ENCODE measurements at regions not wholly inside any gene's neighbourhood (a gene's known extent, or its start where the extent isn't known, plus 50 kb on each side); places are given as distances from the start of the nearest gene placed in this dataset.
A peak's percentile ranks its signal among the peaks of the same experiment; 100 is the strongest.

DNA sequence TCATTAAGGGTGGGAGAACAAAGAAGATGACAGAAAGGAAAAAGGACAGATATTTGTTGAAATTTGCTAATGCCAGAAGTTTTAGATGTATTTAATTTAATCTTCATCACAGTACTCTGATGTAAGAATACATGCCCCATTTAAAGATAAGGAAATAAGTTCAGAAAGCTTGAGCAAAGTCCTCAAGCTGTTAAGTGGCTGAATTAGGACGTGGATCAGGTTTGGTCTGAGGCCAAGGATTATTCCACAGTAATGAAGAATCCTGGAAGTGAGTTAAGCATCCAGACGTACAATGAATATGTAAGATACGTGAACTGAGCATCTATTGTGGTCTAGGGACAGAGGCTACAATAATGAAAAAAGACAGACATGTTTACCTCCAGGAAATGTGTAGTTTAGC, 671.3 kb downstream of the PRELID2 start:
- no peak for DNase-seq

DNA sequence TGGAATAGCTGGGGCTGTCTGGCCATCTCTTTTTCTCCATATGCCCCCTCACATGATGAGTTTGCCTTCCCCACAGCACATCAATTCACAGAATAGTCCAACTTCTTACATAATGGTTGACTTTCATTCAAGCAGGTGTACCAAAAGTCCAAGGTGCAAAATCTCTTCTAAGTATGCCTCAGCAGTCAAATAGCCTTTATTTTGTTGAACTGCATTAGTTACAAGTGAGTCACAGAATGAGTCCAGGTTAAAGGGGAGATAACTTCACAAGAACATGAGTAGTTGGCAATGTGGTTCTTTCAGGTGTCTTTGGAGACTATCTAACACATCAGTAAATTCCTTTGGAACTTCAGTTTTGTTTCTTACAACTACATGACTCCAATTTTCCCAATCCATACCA, 672.5 kb downstream of the PRELID2 start:
- no peak for DNase-seq

DNA sequence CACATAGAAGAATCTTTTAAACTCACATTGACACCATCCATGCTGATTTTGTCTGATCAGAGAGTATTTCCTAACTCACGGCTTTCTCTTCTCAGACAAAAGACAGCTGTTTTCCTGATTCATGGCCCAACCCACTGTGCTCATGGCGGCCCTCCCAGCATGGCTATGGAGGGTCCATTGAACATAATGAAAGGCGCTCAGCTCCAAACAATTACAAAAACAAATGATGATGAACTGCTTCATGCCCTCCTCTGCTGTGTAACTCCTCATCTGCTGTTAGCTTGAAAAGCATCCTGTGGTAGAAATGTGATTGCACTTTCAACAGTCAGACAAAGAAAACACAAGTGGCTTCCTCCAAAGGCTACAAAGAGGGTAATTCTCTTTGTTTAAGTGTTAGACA, 673.8 kb downstream of the PRELID2 start:
- DNase-seq = no peak

DNA sequence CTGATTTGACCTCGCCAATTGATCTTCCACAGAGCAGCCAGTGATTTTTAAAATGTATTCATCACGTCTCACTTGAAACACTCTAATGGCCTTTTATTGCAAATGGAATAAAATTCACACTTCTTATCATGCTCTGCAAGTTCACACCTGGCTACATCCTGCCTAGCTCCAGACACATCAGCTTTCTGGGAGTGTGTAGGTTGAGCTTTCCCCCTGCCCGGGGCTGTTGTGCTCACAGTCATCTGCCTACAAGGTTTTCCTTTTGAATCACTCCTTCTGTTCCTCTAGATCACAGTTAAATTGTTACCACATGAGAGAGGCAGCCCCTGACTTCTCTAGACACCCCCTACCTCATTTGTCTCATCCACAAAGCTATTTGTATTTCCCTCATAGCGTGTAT, 674.5 kb downstream of the PRELID2 start:
- DNase-seq = no peak

DNA sequence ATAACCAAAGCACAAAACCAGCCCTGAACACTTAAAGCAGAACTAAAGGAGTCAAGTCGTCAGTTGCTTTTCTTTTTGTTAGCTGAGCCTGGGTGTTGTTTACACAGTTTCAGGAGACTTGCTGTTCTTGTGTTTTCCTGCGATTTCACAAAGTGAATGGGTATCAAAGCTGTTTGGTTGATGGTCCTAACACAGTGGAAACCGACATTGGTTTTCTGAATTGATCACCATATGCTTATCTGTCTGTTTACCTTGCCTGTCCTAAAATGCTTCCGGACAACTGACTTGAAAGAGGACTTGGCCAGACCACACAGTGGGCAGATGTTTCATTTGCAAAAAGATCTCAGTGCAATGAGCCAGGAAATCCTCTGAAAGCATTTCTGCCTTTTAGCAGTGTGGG, 676.4 kb downstream of the PRELID2 start:
- peak; percentile 24 for DNase-seq

DNA sequence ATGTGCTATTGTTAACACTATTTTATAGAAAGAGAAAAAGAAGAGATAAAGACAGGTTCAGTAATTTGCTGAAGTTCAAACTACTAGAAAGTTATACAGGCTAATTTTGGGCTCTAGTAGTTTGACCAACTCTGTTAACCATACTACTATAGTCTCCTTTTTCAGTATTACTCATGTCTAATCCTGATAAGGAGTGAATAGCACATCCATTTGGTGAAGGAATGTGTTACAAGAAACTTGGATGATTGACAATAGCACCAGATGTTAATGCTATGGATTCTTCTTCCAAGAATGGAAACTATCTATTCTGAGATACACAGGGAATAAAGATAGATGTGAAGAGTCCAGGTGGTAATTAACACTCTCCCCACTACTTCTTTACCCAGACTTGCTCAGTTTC, 677.3 kb downstream of the PRELID2 start:
- no peak for DNase-seq

DNA sequence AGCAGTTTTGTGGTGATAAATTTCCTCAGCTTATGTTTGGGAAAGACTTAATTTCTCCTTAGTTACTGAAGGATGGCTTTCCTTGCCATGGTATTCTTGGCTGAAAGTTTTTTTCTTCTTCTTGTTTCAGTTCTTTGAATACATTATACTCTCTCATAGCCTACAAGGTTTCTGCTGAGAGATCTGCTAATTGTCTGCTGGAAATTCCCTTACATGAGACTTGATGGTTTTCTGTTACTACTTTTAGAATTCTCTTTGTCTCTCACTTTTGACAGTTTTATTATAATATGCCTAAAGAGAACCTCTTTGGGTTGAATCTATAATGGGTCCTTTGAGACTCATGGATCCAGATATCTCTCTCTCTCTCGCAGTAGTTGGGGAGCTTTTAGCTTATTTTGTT, 693.6 kb downstream of the PRELID2 start:
- DNase-seq = no peak

DNA sequence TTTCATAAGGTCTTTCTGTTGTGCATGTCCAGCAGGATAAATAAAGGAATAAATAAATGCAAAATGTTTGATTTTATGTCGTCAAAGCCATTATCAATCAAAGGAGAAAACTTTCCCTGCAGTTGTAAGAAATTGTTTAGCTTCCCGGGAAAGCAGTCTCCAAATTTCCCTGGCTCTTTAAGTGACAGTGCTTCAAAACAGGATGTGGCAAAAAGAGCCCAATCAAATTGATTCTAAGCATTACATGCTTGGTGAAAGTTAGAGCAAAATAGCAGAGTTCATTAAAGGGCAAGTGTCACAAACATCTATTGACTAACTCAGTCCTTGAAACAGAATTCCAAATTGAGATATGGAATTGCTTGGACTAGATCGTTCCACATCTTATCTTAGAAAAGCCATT, 704.1 kb downstream of the PRELID2 start:
- no peak for DNase-seq

DNA sequence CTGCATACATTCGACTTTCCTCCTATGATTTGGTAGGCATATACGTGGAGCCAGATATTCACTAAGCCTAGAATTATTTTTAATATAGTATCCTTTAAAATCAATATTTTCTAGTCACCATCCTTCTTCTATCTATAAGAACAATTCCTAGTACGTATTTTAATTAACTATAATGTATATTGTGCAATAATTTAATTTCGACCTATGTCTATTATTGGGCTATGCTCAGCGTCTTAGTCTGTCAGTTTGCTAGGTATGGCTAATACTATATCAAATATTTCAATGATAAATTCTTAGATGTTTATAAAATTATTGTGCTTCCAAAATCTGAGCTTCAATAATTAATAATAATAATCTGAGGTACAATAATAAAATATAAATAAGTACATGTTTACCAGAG, 705.3 kb downstream of the PRELID2 start:
- no peak for DNase-seq

DNA sequence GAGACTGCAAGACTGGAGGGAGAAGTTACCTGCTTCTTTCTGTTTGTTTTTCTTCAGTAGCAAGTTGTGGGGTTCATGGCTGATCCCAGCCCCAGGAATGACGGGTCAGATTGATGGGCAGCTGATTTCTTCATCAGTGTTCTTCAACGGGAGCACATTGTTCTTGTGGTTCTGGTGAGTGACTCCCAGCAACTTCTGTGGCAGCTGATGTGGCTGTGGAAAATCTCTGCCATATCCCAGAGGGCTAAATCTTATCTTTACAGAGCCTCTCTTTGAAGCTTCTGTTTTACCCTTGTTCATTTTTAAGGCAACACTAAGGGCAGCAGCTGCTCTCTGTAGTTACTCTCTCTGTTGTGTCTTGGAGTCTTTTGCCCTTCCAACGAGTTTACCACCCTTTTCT, 710.3 kb downstream of the PRELID2 start:
- DNase-seq = no peak

DNA sequence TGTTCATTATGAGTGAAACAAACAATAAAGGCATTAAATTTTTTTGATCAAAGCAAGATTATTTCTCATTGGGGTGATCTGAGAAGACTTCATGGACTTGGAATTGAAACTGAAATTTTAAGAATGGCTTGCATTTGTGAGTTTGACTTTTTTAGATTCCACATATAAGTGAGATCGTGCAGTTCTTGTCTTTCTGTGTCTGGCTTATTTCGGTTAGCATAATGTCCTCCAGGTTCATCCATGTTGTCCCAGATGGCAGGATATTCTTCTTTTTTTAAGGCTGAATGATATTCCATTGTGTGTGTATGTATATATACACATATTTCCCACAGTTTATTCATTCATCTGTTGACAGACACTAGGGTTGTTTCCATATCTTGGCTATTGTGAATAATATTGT, 716.5 kb downstream of the PRELID2 start:
- no peak for DNase-seq

DNA sequence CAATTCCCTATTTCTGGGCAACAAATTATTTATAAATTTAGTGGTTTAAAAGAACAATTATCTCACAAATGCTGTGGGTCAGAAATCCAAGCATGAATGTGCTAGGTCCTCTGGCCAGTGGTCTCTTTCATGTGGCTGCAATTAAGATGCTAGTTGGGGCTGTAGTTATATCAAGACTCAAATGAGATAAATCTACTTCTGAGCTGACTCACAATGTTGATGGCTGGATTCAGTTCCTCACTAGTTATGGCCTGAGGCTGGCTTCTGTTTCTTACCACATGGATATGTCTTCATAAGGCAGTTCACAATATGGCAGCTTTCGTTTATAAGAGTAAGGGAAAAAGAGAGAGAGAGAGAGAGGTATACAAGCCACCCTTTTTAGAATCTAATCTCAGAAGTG, 717.0 kb downstream of the PRELID2 start:
- DNase-seq = no peak

DNA sequence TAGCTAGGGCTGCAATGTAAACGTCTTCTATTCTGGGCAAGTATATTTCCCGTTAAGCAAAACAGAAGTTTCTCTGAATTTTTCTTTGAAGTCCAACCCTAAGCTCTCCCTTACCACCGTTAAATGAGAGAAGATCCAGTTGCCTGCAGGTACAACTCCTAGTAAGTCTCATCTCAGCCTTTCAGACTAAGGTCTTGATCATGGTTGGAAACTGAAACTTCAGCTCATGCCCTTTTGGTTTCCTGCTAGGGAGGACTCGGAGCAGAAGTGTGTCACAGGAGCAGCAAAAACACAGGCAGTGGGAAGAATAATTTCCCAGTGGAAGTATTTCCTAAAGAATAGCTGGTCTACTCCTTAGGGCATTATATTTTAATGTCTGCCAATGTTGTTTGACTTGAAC, 717.9 kb downstream of the PRELID2 start:
- no peak for DNase-seq

DNA sequence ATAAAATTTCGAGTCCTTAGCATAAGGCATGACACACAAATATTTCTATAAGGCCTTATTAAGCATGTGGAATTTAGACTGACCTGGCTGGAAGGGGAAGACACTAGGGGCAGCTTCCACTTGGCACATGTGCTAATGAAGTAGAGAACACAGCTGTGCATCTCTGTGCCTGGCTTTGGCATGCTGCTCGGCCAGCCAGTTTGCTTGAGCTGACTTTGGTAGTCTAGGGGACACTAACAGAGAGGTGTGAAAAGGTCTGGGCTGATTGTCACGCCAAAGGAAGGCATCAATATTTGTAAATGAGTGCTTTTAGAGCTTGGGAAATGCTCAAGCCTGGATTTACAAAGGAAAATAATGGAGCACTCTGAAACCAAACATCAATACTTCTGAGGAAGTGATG, 723.7 kb downstream of the PRELID2 start:
- DNase-seq = no peak

DNA sequence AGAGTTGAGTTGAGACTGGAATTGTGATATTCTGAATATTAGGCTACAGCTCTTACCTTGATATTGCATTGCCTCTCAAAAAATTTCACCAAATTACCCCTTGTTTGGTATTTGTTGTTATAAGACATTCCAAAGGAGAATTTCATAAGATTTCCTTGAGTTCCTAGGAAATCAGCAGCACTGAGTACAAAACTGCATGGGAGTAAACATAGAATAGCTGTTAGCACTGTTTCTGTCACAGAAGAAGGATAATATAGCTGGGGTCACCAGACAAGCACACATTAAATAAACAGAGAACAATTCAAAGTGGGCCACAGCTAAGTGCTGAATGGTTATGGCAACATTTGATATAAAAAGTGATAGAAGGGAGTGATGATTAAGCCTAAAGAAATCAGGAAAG, 724.3 kb downstream of the PRELID2 start:
- DNase-seq = no peak

DNA sequence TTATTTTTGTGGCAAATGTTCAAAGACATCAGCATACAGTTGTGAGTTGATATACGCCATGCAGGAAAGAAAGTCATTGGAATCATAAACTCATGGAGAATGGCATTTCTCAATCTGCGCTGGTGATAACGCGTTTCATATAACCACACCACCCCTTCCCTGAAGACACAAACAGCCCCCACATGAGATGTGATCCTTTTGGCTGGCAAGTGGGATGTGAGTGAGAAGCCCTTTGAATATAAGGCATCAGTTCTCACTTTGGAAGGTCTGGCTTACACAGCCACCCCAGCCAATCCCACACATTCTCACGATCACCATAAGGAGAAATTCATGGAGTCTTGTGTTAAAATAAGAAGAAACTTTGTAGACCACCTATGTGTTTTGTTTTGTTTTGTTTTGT, 725.0 kb downstream of the PRELID2 start:
- DNase-seq = no peak

DNA sequence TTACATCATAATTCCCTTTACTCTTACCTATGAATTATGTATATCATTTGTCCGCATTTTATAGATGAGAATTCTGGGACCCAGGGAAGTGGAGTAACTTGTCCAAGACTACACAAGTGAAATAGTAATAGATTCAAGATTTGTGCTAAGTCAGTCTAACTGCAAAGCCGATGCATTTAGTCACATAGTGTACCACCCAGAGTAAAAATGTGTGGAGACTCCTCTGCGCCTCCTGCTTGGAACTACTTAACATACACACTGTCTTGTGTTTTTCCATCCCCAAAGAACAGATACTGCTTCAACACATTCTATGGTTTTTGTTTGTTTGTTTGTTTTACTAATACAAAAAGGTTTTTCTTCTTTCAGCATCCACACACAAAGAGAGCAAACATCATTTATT, 729.8 kb downstream of the PRELID2 start:
- no peak for DNase-seq

DNA sequence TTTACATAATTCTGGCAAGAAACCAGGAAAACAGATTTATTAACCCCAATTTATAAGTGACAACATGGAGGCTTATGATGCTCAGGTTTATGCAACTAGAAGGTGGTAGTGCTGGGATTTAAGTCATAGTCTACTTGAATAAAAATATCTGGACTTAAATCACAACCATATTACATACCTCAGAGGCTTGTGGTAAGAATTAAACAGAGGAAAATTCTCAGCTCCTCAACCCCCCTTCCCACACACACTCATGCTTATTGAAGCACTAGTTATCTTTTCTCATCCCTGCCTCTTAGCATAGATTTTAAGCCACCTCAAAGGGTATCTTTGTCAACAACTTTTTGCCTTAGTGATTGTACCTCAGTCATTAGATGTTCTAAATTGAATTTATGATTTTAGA, 731.0 kb downstream of the PRELID2 start:
- DNase-seq = no peak

DNA sequence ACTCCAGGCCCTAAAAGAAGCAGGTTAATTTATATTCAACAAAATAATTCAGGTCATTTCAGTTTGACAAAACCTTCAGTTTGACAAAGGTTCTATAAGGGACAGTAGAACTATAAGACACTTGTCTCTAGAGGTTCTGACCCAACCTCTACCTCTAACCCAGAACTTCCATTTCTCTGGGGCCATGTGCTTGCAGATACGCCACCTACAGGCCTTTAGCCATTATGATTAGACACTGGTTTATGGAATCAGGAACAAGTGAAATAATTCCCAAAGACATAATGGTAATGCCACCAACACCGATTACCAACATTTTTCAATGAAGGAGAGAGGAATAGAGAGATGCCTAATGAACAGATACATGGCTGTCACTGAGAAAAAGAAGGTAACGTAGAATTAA, 733.9 kb downstream of the PRELID2 start:
- peak; percentile 51 for DNase-seq

DNA sequence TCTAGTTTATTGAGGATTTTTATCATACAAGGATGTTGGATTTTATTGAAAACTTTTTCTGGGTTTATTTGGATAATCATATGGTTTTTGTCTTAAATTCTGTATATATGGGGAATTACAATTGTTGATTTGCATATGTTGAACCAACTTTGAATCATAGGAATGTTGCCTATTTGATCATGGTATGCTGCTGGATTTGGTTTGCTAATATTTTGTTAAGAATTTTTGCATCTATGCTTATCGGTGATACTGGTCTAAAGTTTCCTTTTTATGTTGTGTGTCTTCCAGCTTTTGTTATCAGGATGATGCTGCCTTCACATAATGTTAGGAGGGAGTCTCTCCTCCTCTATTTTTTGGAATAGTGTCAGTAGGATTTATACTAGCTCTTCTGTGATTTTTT, 745.0 kb downstream of the PRELID2 start:
- DNase-seq = no peak

DNA sequence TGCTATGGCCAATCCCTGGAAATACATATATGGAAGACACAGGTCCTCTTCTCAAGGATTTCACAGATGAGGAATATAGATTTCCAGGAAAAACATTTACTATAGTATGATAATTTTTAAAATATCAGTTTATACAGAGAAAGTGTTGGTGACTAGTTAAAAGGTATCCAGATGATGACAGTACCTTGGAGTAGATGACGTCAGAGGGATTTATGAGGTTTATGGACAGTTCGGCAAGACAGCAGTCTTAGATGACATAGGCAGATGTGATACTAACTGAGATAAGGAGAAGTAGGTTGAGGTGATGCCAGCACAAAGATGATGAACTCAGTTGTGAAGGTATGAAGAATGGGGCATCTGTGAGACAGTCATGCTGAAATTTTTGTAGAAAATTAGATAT, 750.3 kb downstream of the PRELID2 start:
- DNase-seq = no peak

DNA sequence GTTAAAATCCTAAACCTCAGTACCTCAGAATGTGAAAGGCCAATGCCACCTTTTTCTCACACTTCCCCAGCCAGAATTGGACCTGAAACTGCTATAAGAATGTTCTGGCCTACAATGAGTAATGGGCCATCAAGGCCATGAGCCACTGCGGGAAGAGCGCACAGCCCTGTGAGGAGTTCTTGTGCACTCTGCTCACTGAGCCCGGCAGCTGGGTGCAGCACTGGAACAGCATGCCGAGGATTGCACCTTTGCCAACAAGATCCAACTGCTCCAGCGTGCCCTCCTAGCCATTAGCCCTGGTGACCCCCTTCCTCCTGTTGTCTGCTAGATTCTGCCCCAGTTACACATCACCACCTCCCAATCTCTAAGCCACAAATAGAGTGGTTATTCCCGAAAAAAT, 758.1 kb downstream of the PRELID2 start:
- no peak for DNase-seq

DNA sequence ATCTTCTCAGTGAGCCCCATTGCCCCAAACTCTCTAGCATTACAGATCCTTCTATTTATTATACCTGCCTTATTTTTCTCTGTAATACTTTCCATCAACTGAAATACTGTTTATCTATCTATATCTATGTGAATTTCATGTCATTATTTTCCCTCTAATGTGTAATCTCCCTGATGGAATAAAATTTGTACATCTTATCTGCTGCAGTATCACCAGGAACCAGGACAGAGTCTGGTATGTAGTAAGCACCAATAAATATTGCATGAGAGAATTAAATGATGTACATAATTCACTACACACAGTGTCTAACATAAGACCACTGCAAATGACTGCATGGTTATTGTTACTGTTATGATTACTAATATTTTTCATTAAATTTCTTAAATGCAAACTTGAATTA, 759.1 kb downstream of the PRELID2 start:
- no peak for DNase-seq

DNA sequence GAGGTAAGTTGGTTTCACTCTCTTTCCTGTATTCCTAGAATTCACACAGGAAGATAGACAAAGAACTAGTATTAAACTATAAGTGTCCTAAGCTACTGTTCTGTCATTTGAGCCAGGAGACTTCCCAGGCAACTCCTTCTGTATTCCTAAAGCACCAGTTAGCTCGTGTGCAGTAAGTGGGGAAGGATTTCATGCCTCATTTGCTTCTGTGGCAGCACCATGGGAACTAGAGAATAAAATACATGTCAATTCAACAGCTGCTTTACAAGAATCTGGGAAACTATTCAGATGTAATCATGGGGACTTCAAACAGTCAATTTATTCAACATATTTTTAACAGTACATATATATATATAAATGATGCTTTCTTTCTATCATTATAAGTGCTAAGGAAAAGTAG, 762.3 kb downstream of the PRELID2 start:
- DNase-seq = peak; percentile 65

DNA sequence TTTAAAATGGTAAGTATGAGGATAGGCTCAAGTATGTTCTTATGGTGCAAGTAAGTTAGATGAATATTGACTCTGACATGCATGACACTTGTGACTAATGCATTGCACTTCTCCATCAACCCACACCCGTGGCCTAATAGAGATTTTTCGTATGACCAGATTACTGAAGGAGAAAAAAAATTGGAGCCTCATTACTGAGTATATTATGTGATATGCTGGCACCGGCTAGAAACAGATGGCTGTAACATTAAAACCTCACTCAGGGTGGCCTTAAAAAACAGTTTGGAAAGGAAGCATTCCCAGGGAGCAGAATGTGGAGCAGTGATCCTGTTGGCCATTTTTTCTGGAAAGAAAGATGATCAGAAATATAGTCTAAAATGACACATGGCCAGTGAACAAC, 766.4 kb downstream of the PRELID2 start:
- no peak for DNase-seq

DNA sequence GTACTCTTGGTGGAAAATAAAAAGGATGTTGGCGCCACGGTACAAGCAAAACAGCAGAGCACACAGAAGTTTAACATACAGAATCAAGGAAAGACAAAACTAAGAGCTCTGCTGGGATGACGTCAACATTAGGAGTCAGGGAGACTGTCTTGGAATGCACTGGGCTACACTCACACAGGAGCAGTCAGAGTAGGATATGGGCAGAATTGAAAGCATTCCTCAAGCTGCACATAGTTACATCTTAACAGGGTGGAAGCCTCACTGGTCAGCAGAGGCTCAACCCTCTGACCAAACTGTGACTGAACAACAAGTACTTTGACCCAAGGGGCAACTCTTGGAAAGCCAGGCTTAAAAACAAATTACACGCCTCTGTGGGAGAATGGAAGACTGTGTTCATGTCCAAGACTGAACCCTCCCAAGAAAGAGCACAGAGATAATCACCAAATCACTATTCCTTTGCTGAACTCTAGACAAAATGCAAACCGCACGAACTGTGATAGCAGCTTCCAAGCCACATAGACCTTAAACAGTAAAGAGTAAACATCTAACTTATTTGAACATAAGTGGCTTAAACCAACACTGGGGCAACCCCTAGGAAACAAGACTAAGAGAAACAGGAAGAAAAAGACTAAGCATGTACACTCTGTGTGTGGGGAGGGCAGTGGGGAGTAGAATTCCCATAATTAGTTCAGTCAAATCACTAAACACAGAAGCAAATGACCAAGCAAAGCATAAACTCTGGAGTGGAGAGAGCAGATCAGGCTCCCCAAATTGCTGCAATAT, 772.7 kb downstream of the PRELID2 start:
- no peak for DNase-seq

Data from DMS53 (cell line).